Stomach (tissue), 4 donors: ENCODE measurements at regions not wholly inside any gene's neighbourhood (a gene's known extent, or its start where the extent isn't known, plus 50 kb on each side); places are given as distances from the start of the nearest gene placed in this dataset.
"Not testable (repeated sequence)": the region's sequence is repeated elsewhere in the genome, so short reads cannot be mapped to it uniquely, and the experiment has no call there.

Source experiments
- CTCF ChIP-seq, 7 experiments: fragments of 450-650 bp in 4 of 7; fragments of 200-600 bp in 3 of 7; sonication (generic) in 3 of 7; IDR thresholded peaks; one replicate each; pipeline ENCODE4 v1.5.1; 2016 to 2019; ENCODE audit warnings: antibody characterized with exemption in 7 of 7, control low read depth in 2 of 7, mild to moderate bottlenecking in 1 of 7
- EP300 ChIP-seq: sonication (generic); formaldehyde crosslinking; IDR thresholded peaks from one replicate; pipeline ENCODE4 v1.6.1; 2017; ENCODE audit warnings: antibody characterized with exemption
- POLR2A ChIP-seq, 4 donors: fragments of 450-650 bp; IDR thresholded peaks; one replicate each; pipeline ENCODE4 v1.6.1; 2016; ENCODE audit warnings: antibody characterized with exemption in 4 of 4, control low read depth in 2 of 4, mild to moderate bottlenecking in 1 of 4, moderate library complexity in 1 of 4

DNA sequence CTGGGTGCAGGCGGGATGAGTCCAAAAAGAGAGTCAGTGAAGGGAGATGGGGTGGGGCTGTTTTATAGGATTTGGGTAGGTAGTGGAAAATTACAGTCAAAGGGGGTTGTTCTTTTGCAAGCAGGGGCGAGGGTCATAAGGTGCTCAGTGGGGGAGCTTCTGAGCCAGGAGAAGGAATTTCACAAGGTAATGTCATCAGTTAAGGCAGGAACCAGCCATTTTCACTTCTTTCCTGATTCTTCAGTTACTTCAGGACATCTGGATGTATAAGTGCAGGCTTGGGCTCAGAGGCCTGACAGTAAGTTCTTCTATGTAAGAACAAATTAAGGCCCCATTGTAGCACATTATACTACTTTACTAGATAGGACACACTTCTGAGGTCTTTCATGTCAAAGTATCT, 231.2 kb upstream of the NRXN1 start:
- TF ChIP-seq CTCF (IDR thresholded peaks at IDR 0.05); POLR2A (IDR thresholded peaks at IDR 0.05); EP300: not testable (repeated sequence)
